HL-60 (cell line): ENCODE measurements at regions not wholly inside any gene's neighbourhood (a gene's known extent, or its start where the extent isn't known, plus 50 kb on each side); places are given as distances from the start of the nearest gene placed in this dataset.

Source experiments
- DNase-seq, 2 experiments: peaks; one replicate each; pipeline ENCODE4 v3.0.0-alpha.2; 2010 to 2020; ENCODE audit warnings: low read depth in 1 of 2, low spot score in 1 of 2
- H3K27ac ChIP-seq: fragments of 250-450 bp; sonication (Bioruptor Pico); replicated peaks from 2 replicates; pipeline ENCODE4 v1.5.1; 2020; ENCODE audit warnings: mild to moderate bottlenecking, moderate library complexity
- H3K27me3 ChIP-seq: fragments of 250-450 bp; sonication (Bioruptor Pico); 2 replicates; pipeline ENCODE4 v1.5.1; 2021; ENCODE audit warnings: mild to moderate bottlenecking, moderate library complexity; ENCODE audit not compliant: insufficient read depth, poor library complexity, severe bottlenecking
- H3K4me3 ChIP-seq: replicated peaks from 2 replicates; pipeline ENCODE4 v1.5.1; 2011; ENCODE audit warnings: mild to moderate bottlenecking, control low read depth, low read length; ENCODE audit not compliant: insufficient read depth
- CTCF ChIP-seq: IDR thresholded peaks from one replicate; pipeline ENCODE4 v1.5.1; 2011; ENCODE audit warnings: low read length, control low read depth, inconsistent platforms; ENCODE audit not compliant: insufficient read depth
- GABPA ChIP-seq: IDR thresholded peaks from 2 replicates; pipeline ENCODE4 v1.6.1; 2012; ENCODE audit warnings: low read depth
- POLR2AphosphoS5 ChIP-seq: IDR thresholded peaks from 2 replicates; pipeline ENCODE4 v1.6.1; 2012; ENCODE audit warnings: low read depth
- SPI1 ChIP-seq: IDR thresholded peaks from 2 replicates; pipeline ENCODE4 v1.6.1; 2012; ENCODE audit warnings: low read depth, mild to moderate bottlenecking, borderline replicate concordance
- TF ChIP-seq, protein P1 (sequence below): IDR thresholded peaks from 2 replicates; pipeline ENCODE4 v1.6.1; 2012; ENCODE audit warnings: low read depth; ENCODE audit not compliant: insufficient replicate concordance

- Histone ChIP-seq H3K27ac (no peak overlapping the region), H3K27me3 (no peaks in the 10 kb centered on the region), H3K4me3 (no peak overlapping the region)
- no peak for DNase-seq
- TF ChIP-seq GABPA (no peak), POLR2AphosphoS5 (no peak), SPI1 (no peak)
- TF ChIP-seq, protein P1, sequence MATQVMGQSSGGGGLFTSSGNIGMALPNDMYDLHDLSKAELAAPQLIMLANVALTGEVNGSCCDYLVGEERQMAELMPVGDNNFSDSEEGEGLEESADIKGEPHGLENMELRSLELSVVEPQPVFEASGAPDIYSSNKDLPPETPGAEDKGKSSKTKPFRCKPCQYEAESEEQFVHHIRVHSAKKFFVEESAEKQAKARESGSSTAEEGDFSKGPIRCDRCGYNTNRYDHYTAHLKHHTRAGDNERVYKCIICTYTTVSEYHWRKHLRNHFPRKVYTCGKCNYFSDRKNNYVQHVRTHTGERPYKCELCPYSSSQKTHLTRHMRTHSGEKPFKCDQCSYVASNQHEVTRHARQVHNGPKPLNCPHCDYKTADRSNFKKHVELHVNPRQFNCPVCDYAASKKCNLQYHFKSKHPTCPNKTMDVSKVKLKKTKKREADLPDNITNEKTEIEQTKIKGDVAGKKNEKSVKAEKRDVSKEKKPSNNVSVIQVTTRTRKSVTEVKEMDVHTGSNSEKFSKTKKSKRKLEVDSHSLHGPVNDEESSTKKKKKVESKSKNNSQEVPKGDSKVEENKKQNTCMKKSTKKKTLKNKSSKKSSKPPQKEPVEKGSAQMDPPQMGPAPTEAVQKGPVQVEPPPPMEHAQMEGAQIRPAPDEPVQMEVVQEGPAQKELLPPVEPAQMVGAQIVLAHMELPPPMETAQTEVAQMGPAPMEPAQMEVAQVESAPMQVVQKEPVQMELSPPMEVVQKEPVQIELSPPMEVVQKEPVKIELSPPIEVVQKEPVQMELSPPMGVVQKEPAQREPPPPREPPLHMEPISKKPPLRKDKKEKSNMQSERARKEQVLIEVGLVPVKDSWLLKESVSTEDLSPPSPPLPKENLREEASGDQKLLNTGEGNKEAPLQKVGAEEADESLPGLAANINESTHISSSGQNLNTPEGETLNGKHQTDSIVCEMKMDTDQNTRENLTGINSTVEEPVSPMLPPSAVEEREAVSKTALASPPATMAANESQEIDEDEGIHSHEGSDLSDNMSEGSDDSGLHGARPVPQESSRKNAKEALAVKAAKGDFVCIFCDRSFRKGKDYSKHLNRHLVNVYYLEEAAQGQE: no peak
These were observed 92.0 kb upstream of the GDF10 start for GRCh38 chr10:47207894-47208469.

DNA sequence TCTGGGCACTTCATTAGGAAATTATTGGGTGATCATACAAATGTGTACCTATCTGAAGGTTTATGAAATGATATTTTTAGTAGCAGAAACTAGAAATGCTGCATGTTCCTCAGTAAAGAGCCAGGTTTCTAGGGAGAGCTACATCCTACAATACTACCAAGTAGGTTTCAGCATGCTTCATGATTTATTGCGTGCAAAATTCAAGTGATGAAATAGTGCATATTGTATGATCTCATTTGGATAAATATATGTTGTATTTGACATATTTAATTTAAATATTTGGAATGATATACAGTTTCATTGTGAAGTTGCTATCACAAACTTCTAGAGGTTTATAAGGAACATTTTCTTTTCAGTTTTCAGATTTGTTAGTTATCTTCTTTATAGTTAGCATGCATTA lies 90.5 kb upstream of the GDF10 start:
- DNase-seq: no peak
- Histone ChIP-seq H3K27ac (no peak overlapping the region), H3K4me3 (no peak overlapping the region), H3K27me3 (no peaks in the 10 kb centered on the region)
- TF ChIP-seq POLR2AphosphoS5: no peak
- no peak for TF ChIP-seq CTCF
- no peak for TF ChIP-seq SPI1
- TF ChIP-seq GABPA: no peak
- TF ChIP-seq, protein P1: no peak

- H3K27ac ChIP-seq: no peak overlapping the region
- TF ChIP-seq CTCF: no peak
- no peak for TF ChIP-seq POLR2AphosphoS5
- TF ChIP-seq, protein P1: no peak
- no peak for TF ChIP-seq SPI1
- no peak for TF ChIP-seq GABPA
- no peak overlapping the region for H3K4me3 ChIP-seq
- DNase-seq: no peak
- H3K27me3 ChIP-seq: peaks cover 2% of the 10 kb centered on the region
These were observed 85.5 kb upstream of the GDF10 start for GRCh38 chr10:47214520-47214919.

GRCh38 chr10:47217113-47217512 lies 82.9 kb upstream of the GDF10 start:
- TF ChIP-seq, protein P1: no peak
- TF ChIP-seq CTCF (no peak), POLR2AphosphoS5 (no peak), SPI1 (no peak), GABPA (no peak)
- peaks cover 2% of the 10 kb centered on the region for H3K27me3 ChIP-seq
- no peak for DNase-seq
- no peak overlapping the region for H3K4me3 ChIP-seq
- no peak overlapping the region for H3K27ac ChIP-seq
